ENCODE measurements at regions not wholly inside any gene's neighbourhood (a gene's known extent, or its start where the extent isn't known, plus 50 kb on each side); places are given as distances from the start of the nearest gene placed in this dataset.

DNA sequence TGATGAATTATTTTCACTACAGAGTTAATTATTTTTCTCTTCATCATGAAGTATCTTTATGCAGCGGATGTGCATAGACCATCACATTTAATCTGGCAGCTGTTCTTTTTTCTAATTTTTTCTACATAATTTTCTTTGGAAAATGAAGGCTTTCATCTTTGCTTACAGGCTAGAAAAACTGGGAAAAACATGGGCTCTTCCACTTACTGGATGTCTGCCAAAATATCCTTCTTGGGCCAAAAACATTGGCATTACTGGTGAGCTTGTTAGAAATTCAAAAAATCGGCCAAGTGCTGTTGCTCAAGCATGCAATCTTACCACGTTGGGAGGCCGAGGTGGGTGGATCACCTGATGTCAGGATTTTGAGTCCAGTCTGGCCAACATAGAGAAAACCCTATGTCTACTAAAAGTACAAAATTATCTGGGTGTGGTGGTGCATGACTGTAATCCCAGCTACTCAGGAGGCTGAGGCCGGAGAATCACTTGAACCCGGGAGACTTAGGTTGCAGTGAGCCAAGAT, 176.8 kb downstream of the ZNF737 start:
- dilution Hi-C loops (cut with MboI; ENCODE audit: extremely low pct_ligation_motif_present, low sequenced_read_pairs), result no loop called here
- Histone ChIP-seq H3K9ac (ENCODE audit: control insufficient read depth, extremely low read depth, insufficient read depth, low read length) (no peak overlapping the region), H3K27ac (ENCODE audit: control insufficient read depth, insufficient read depth, low read length) (no peak overlapping the region), H3K9me3 (ENCODE audit: control insufficient read depth, low read depth, low read length) (peaks cover 2% of the 10 kb centered on the region), H3K4me3 (ENCODE audit: control insufficient read depth in 2 of 3, extremely low read depth in 1 of 3, insufficient read depth in 2 of 3, low read depth in 1 of 3, low read length in 3 of 3) (no peak overlapping the region), H3K4me1 (ENCODE audit: control insufficient read depth, extremely low read depth, insufficient read depth, low read length) (no peaks in the 10 kb centered on the region), H4K20me1 (ENCODE audit: control insufficient read depth, extremely low read depth, insufficient read depth, low read length) (no peaks in the 10 kb centered on the region), H3K36me3 (ENCODE audit: control insufficient read depth in 2 of 2, extremely low read depth in 1 of 2, insufficient read depth in 2 of 2, low read length in 2 of 2) (no peaks in the 10 kb centered on the region), H2AFZ (ENCODE audit: control insufficient read depth, low read length) (no peak overlapping the region), H3K79me2 (ENCODE audit: control insufficient read depth, insufficient read depth, low read length) (no peaks in the 10 kb centered on the region), H3K9me1 (ENCODE audit: control insufficient read depth, extremely low read depth, insufficient read depth, low read length) (no peaks in the 10 kb centered on the region), H3K27me3 (ENCODE audit: control insufficient read depth, extremely low read depth, insufficient read depth, low read length) (no peaks in the 10 kb centered on the region), H3K4me2 (ENCODE audit: control insufficient read depth, extremely low read depth, insufficient read depth, low read depth, low read length) (no peak overlapping the region)
- FAIRE-seq (no peak), DNase-seq (ENCODE audit: low read depth, low spot score) (no peak)
- no peak for TF ChIP-seq EZH2 (IDR thresholded peaks at IDR 0.05; ENCODE audit: low read length)
- TF ChIP-seq, protein P1, sequence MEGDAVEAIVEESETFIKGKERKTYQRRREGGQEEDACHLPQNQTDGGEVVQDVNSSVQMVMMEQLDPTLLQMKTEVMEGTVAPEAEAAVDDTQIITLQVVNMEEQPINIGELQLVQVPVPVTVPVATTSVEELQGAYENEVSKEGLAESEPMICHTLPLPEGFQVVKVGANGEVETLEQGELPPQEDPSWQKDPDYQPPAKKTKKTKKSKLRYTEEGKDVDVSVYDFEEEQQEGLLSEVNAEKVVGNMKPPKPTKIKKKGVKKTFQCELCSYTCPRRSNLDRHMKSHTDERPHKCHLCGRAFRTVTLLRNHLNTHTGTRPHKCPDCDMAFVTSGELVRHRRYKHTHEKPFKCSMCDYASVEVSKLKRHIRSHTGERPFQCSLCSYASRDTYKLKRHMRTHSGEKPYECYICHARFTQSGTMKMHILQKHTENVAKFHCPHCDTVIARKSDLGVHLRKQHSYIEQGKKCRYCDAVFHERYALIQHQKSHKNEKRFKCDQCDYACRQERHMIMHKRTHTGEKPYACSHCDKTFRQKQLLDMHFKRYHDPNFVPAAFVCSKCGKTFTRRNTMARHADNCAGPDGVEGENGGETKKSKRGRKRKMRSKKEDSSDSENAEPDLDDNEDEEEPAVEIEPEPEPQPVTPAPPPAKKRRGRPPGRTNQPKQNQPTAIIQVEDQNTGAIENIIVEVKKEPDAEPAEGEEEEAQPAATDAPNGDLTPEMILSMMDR (optimal IDR thresholded peaks at IDR 0.05 in 1 of 3, IDR thresholded peaks at IDR 0.05 in 1 of 3, conservative IDR thresholded peaks at IDR 0.05 in 1 of 3; ENCODE audit: extremely low read depth in 1 of 3, insufficient read depth in 2 of 3, low read length in 3 of 3), result no peak

DNA sequence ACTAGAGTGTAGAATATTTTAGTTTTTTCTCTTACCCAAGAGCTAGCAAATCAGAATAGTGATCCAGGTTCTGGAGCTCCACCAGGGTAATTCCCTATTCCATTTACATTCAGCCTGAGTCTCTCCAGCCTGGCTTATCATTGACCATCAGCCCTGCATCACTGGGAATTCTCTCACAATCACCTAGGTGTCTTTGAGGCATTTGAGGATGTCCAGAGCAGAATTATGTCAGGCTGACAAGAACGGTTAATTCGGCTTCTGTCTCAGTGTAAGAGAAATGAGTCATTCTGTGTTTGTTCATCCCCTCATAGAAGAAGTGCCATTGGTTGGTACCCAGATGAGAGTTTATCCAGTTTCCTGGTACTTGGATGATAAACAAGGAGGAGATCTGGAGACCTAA, 180.5 kb downstream of the ZNF737 start:
- H3K36me3 ChIP-seq (ENCODE audit: control insufficient read depth in 2 of 2, extremely low read depth in 1 of 2, insufficient read depth in 2 of 2, low read length in 2 of 2), result no peaks in the 10 kb centered on the region
- H3K4me1 ChIP-seq (ENCODE audit: control insufficient read depth, extremely low read depth, insufficient read depth, low read length), result no peaks in the 10 kb centered on the region
- no peak overlapping the region for H2AFZ ChIP-seq (ENCODE audit: control insufficient read depth, low read length)
- dilution Hi-C loops (cut with MboI; ENCODE audit: extremely low pct_ligation_motif_present, low sequenced_read_pairs), result no loop called here
- H3K27me3 ChIP-seq (ENCODE audit: control insufficient read depth, extremely low read depth, insufficient read depth, low read length), result no peaks in the 10 kb centered on the region
- no peak overlapping the region for H3K9ac ChIP-seq (ENCODE audit: control insufficient read depth, extremely low read depth, insufficient read depth, low read length)
- no peaks in the 10 kb centered on the region for H4K20me1 ChIP-seq (ENCODE audit: control insufficient read depth, extremely low read depth, insufficient read depth, low read length)
- DNase-seq (ENCODE audit: low read depth, low spot score) (no peak), FAIRE-seq (no peak)
- no peaks in the 10 kb centered on the region for H3K79me2 ChIP-seq (ENCODE audit: control insufficient read depth, insufficient read depth, low read length)
- no peaks in the 10 kb centered on the region for H3K9me3 ChIP-seq (ENCODE audit: control insufficient read depth, low read depth, low read length)
- no peak overlapping the region for H3K27ac ChIP-seq (ENCODE audit: control insufficient read depth, insufficient read depth, low read length)
- no peak for TF ChIP-seq EZH2 (IDR thresholded peaks at IDR 0.05; ENCODE audit: low read length)
- TF ChIP-seq, protein P1 (optimal IDR thresholded peaks at IDR 0.05 in 1 of 3, IDR thresholded peaks at IDR 0.05 in 1 of 3, conservative IDR thresholded peaks at IDR 0.05 in 1 of 3; ENCODE audit: extremely low read depth in 1 of 3, insufficient read depth in 2 of 3, low read length in 3 of 3), result no peak
- no peak overlapping the region for H3K4me2 ChIP-seq (ENCODE audit: control insufficient read depth, extremely low read depth, insufficient read depth, low read depth, low read length)
- no peak overlapping the region for H3K4me3 ChIP-seq (ENCODE audit: control insufficient read depth in 2 of 3, extremely low read depth in 1 of 3, insufficient read depth in 2 of 3, low read depth in 1 of 3, low read length in 3 of 3)
- H3K9me1 ChIP-seq (ENCODE audit: control insufficient read depth, extremely low read depth, insufficient read depth, low read length), result no peaks in the 10 kb centered on the region

All from keratinocyte (primary cell).